ENCODE measurements at regions not wholly inside any gene's neighbourhood (a gene's known extent, or its start where the extent isn't known, plus 50 kb on each side); places are given as distances from the start of the nearest gene placed in this dataset.
A peak's percentile ranks its signal among the peaks of the same experiment; 100 is the strongest.

GRCh38 chr13:90627813-90628212 is 719.7 kb upstream of the MIR17HG start:
- no peak overlapping the region for H3K27ac ChIP-seq
- CTCF ChIA-PET = interaction anchor here (0.9 kb wide), 1 partner anchor 16 kb away, joined by 3 read pairs; no protein-coding TSS in a partner anchor
- no peak for DNase-seq (ENCODE audit: low spot score)
- POLR2A ChIA-PET (ENCODE audit: low non-redundant PET) = no interaction called here
- TF ChIP-seq CTCF (conservative IDR thresholded peaks at IDR 0.05; ENCODE audit: low read depth) = no peak

GRCh38 chr13:90628471-90628870 is 719.0 kb upstream of the MIR17HG start:
- POLR2A ChIA-PET (ENCODE audit: low non-redundant PET) = no interaction called here
- CTCF ChIA-PET = no interaction called here
- H3K27ac ChIP-seq = no peak overlapping the region
- no peak for DNase-seq (ENCODE audit: low spot score)
- no peak for TF ChIP-seq CTCF (conservative IDR thresholded peaks at IDR 0.05; ENCODE audit: low read depth)

- ChIA-PET CTCF (interaction anchor here (0.5 kb wide), 1 partner anchor 928 kb away, joined by 3 read pairs; no protein-coding TSS in a partner anchor), POLR2A (ENCODE audit: low non-redundant PET) (no interaction called here)
- no peak for DNase-seq (ENCODE audit: low spot score)
- no peak for TF ChIP-seq CTCF (conservative IDR thresholded peaks at IDR 0.05; ENCODE audit: low read depth)
- no peak overlapping the region for H3K27ac ChIP-seq
Observed at GRCh38 chr13:90630716-90631115, 716.8 kb upstream of the MIR17HG start.

- DNase-seq (ENCODE audit: low spot score) = no peak
- no peak overlapping the region for H3K27ac ChIP-seq
- no peak for TF ChIP-seq CTCF (conservative IDR thresholded peaks at IDR 0.05; ENCODE audit: low read depth)
- ChIA-PET CTCF (interaction anchor here (0.6 kb wide), 1 partner anchor 11 kb away, joined by 4 read pairs; no protein-coding TSS in a partner anchor), POLR2A (ENCODE audit: low non-redundant PET) (no interaction called here)
Observed at GRCh38 chr13:90632184-90632583, 715.3 kb upstream of the MIR17HG start.

- no peak for DNase-seq (ENCODE audit: low spot score)
- H3K27ac ChIP-seq = no peak overlapping the region
- ChIA-PET POLR2A (ENCODE audit: low non-redundant PET) (no interaction called here), CTCF (no interaction called here)
- no peak for TF ChIP-seq CTCF (conservative IDR thresholded peaks at IDR 0.05; ENCODE audit: low read depth)
Observed at GRCh38 chr13:90633849-90634248, 713.6 kb upstream of the MIR17HG start.

GRCh38 chr13:90640976-90641375 is 706.5 kb upstream of the MIR17HG start:
- DNase-seq (ENCODE audit: low spot score) = peak; percentile 19
- CTCF ChIA-PET = no interaction called here
- TF ChIP-seq CTCF (conservative IDR thresholded peaks at IDR 0.05; ENCODE audit: low read depth) = no peak

GRCh38 chr13:90641884-90642283 is 705.6 kb upstream of the MIR17HG start:
- POLR2A ChIA-PET (ENCODE audit: low non-redundant PET) = no interaction called here
- DNase-seq (ENCODE audit: low spot score) = no peak
- H3K27ac ChIP-seq = no peak overlapping the region
- TF ChIP-seq CTCF (conservative IDR thresholded peaks at IDR 0.05; ENCODE audit: low read depth) = no peak
- CTCF ChIA-PET = no interaction called here

More at GRCh38 chr13:90640976-90641375, 706.5 kb upstream of the MIR17HG start:
- POLR2A ChIA-PET (ENCODE audit: low non-redundant PET) = no interaction called here
- H3K27ac ChIP-seq = no peak overlapping the region

All from RWPE1 (cell line).